NCI-H1105 treated with DMSO at 0.1 percent for 48 hours (cell line): ENCODE measurements at regions not wholly inside any gene's neighbourhood (a gene's known extent, or its start where the extent isn't known, plus 50 kb on each side); places are given as distances from the start of the nearest gene placed in this dataset.

Experiments
- DNase-seq: peaks from one replicate; lab custom pipeline; 2025; lab: John Stamatoyannopoulos, UW

DNA sequence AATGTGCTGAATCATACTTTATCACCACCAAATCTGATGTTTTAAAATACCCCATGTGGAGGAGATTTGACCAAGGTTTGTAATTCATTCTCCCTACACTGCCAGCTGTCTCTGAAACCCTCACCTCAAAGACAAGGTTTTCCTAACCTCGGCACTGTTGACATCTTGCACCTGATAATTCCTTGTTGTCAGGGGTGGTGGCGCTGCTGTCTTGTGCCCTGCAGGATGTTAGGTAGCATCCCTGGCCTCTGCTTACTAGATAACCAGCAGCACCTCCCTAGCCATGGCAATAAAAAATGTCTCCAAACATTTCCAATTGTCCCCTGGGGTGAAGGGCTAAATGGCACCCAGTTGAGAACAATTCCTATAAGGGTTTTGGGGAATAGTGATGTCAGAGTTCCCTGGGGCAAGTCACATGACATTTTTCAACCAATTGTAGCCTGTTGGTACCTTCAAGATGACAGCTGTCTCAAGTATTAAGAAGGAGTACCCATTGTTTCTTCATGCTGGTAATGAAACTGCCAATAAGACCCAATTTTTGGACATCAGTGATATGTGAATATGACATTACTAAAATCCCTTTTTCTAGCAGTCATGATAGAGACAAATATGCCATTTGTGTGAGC lies 160.6 kb upstream of the PLCXD3 start:
- DNase-seq: no peak

DNA sequence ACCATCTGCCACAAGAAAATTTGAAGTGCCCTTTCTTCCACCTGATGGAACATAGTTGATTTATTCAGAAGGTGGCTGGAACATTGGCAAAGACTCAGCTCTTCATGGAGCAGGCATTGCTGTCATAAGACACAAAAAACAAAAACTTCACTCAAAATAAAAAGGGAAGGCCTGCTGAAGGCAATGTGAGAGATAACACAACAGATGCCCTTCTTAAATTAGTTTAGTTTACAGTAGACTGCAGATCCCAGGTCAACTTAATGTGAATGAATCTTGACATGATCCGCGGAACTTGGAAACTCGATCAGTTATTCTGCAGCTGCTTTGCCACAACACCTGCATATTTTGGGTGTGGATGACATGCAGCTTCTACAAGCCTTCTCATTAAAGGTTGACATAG lies 159.8 kb upstream of the PLCXD3 start:
- no peak for DNase-seq

DNA sequence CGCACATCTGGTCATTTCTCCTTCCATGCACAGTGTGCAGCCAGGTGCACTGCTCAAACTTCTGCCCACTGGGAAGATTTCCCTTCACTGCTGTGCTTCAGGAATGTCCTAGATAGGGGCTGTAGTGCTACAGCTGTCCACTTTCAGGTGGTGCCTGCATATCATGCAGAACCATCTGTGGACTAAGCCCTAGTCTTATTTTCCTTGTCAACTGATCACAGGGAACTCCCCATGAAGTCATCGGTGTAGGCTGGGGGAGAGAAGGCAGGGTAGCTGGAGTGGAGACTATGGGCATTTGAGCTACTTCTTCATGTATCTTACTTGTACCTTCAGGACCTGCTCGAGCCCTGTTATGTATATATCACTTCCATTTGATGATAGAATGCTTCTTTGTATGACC lies 150.9 kb upstream of the PLCXD3 start:
- no peak for DNase-seq

DNA sequence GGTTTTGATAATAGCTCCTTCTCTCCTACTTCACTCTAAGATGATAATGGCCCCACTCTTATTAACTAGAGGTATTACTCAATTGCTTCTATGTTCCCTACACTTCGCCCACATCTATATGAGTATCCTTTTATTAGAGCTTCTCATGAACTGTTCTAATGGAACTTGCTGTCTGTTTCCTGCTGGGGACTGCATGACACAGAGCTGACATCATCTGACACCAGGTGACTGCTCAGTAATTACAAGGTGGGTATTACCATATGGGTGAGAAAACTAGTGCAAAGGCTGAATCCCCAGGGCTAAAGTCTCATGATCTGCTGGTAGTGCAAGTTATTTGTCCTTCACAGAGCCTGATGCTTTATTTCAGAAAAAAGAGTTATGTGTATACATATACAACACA lies 146.2 kb upstream of the PLCXD3 start:
- no peak for DNase-seq

DNA sequence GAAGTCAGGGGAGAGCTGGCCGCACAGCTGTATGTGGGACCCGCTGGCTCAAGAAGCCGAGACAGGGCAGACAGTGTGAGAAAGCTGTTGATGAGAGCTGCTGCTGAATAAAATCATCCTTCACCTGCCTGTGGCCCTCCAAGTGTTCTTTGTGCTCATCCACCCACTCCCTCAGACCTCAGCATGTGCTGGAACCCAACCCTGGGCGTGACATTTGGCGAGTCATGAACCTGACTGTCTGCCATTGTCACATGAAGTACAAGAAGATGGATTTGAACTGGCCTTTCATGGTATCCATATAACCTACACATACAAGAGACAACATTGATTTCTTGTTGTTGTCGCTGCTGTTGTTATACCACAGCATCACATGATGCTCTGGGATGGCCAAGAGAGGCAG lies 139.7 kb upstream of the PLCXD3 start:
- no peak for DNase-seq

DNA sequence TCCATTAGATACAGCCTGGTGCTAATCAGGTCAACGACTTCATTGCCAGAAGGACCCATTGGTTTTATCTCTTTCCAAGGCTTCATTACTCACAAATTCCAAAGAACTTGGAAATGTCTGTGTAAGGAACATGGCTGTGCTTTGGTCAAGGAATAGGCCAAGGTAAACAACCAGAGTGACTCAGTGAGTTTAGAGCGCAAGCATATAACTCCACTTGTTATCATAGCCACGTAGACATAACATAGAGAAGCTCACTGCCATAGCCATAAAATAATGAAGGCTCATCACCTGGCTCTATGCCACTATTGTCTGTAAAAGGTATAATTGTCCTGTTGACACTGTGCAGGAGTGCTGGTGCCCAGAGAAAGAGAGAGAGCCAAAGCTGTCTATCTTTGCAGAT lies 139.3 kb upstream of the PLCXD3 start:
- no peak for DNase-seq

DNA sequence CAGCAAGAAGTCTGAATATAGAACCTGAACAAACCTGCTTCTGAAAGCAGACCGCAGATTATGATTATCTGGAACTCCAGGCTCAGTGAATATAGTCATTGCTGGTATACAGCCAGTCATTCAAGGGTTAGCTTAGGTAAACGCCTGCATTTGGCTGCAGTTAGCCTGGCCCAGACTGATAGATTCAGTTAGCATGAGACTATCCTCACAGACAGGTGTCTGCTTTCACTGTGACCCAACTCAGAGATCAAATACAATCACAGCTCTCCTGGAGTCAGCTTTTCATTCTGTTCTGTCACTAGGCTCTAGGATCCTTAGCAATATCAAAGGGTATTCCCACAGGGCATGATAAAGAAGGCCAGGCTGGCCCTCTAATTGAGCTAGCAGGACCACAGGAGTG lies 138.6 kb upstream of the PLCXD3 start:
- no peak for DNase-seq

DNA sequence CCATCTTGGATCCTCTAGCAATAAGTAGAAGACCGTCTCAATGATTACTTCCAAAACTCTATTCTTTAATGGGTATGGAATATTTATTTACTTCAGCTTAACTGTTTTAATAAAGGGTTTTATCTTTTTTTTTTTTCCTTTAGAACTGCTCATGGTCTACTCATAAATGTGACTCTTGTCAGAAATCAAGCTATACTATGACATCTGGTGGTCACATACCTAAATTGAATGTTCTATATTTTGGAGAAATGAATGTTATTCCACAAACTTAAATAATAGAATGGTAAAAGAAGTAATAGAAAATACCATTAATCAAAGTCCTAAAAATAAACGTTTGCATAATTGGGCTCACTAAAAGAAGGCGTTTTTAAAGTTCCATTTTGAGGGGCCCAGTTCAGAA lies 131.2 kb upstream of the PLCXD3 start:
- no peak for DNase-seq

DNA sequence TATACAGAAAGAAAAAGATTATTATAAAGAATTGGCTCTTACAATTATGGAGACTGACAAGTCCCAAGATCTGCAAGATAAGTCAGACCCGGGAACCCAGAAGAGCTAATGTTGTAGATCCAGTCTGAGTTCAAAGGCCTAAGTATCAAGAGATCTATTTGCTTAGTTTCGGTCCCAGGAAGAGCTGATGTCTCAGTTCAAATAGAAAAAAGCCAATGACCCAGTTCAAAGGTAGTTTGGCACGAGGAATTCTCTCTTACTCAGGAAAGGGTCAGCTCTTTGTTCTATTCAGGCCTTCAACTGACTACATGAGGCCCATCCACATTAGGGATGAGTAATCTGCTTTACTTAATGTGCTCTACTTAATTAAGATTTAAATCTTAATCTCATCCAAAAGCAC lies 128.3 kb upstream of the PLCXD3 start:
- DNase-seq: no peak

DNA sequence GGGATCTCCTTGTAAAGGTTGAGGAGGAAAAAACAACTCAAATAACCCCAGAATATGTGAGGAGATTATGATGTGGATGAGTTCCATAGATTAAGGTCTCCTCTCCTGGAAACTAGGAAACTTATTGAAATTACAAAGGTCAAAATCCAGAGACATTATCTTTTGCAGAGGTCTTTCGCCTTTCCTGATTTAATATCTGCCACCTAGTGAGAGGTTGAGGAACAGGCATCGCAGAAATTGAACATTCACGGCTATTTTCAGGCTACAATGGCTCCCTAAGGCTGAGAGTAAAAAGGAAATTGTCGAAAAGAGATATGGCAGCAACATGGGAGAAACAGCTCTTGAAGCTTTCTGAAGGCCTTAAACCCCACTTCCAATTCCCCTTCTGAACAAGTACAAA lies 127.5 kb upstream of the PLCXD3 start:
- DNase-seq: no peak

DNA sequence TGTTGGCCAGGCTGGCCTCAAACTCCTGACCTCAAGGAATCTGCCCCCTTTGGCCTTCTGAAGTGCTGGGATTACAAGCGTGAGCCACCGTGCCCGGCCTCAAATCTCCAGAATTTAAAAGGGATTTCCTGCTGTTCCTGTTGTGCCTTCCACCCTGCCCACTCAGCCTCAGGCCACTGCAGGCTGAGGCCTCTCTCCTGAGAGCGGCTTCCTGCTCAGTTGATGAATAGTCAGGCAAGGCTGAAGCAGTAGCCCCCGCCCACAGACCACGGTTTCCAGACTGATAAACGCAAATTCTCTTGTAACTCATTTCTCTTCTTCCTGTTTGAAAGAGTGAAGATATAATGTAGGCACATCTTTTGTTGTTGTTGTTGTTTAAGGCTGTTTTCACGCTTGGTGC lies 127.0 kb upstream of the PLCXD3 start:
- DNase-seq: no peak

DNA sequence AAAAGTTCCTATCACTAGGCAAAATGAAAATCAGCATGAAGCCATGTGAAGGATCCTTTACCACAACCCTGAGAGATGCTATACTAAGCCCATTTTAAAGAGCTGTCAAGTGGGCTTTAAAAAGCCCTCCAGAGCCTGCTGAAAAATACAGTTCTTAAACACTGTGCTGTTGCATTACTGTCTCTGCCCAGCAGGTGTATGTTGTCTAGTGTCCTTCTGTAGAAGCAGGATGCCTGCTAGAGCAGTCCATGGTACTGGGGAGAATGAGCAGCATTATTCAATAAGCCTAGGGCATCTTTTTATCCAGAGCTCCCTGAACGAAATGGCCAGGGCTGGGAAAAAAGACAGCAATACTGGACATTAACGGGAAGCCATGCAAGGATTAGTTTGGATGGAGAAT lies 126.2 kb upstream of the PLCXD3 start:
- peak; percentile 13 for DNase-seq

DNA sequence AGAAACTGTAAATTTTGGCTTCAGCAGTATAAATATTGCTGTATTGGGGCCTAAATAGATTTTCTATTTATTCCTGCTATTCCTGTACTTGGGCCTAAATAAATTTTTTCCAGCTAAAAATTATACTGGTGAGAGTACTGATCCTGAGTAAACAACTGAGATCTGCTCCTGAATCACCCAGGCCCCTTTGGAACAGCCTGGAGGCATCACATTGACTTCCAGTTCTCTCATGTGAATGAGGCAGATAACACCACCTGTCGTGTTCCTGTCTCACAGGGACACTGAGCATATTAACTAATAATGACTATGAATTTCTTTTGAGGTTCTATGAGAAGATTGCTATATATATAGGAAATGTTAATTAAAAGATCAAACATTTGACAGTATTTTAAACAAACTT lies 119.5 kb upstream of the PLCXD3 start:
- no peak for DNase-seq

DNA sequence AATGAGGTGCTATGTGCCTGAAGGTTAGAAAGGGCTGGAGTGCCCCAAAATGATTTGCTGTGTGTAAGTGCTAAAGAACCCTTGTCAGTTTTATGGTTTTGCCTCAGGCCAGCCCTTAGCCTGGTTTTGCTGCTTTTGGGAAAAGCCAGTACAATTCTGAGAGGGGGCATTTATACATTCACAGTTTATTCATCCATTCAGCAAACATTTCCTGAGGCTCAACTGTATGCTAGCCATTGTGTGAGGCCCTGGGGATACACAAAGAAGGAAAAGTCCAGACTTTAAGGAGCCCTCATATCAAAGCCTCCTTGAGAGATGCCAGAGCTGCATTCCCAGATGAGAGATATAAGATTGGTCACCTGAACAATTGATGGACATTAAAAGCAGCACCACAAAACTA lies 115.2 kb upstream of the PLCXD3 start:
- DNase-seq: no peak

DNA sequence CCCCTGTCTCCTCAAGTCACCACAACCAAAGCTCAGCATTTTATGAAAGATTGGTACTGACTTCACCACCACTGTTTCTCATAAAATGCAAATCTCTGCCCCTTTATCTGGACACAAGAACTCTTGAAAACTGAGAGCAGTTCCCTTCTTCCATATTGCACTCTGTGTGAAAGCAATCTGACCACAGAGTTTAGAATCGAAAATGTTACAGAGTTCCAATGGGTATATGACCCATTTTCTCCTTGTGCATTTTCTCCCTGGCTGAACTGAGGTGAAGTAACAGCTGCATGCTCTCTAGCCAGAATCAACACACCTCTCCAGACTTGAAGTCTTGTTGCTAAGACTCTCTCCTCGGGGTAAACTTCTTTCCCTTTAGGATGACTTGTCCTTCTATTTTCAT lies 111.0 kb upstream of the PLCXD3 start:
- no peak for DNase-seq

DNA sequence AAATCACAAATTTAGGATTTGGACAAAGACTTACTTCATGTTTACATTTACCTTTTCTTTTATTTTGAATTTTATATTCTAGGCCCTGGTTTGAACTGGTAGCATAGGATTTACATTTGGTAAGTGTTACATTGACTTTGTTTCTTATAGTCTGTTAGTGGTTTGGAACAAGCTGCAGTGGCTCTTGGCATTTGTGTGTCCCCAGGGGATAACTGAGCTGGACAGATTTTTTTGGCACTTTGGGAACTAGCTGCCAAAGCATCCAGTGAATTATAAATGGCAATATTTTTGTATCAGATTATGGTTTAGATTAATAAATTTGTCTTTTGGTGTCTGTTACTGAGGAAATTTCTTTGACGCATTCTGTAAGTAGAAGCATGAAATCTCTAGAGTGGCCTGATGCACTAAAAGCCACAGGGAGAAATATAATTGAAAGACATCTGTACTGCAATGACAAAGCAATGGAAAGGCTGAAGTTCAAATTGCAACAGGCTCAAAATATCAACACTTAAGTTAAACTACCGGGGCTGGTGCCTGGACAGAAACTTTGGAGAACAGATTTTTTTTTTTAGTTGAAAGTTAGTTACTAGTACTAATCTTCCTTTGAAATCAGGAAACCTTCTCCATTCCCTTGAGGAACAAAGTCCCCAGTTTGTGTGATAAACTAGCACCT lies 107.6 kb upstream of the PLCXD3 start:
- DNase-seq: no peak

DNA sequence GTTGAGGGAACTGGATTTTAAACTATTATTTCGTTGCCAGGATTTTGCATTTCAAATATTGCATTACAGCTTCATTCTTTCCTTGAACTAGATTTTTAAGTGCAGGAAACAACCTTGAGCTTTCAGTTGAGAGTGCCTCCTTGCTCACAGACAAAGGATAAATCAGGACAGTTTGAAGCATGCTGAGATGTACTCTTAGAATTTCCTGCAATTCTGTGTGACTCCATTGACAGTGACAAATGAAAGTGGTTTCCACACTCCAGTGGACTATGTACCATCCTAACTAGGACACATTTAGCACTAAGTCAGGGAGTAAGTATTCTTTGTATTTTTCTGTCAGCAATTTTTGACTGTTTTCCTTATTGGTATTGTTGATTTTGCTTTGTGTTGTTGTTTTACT lies 100.0 kb upstream of the PLCXD3 start:
- DNase-seq: no peak

DNA sequence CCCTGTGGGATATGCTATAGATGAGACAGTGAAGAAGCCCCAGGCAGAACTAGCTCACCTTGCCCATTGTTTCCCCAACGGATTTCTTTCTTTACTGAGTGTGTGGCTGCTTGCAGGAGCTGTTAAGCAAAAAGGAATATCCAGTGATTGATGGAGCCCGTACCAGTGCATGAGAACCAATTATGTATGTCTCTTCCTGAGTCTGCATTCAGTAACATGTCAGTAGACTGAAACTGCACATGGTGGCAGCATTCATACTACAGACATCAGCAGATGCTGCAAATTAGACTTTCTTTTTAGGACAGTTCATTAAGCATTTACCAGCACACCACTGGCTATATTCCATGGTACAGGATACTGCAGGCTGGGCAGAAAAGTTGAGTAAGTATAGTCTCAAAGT lies 90.3 kb upstream of the PLCXD3 start:
- DNase-seq: no peak

DNA sequence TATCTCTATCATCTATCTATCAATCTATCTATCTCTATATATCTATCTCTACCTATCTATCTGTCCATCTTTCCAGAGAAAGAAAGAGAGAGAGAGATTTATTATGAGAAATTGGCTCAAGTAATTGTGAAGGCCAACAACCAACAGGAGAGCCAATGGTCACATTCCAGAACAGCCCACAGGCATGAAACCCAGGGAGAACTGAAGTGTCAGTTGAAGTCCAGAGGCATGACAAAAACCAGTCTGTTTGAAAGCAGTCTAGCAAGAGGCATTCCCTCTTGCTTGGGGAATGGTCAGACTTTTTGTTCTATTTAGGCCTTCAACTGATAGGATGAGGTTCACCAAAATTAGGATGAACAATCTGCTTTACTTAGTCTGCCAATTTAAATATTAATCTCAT lies 87.6 kb upstream of the PLCXD3 start:
- DNase-seq: no peak

DNA sequence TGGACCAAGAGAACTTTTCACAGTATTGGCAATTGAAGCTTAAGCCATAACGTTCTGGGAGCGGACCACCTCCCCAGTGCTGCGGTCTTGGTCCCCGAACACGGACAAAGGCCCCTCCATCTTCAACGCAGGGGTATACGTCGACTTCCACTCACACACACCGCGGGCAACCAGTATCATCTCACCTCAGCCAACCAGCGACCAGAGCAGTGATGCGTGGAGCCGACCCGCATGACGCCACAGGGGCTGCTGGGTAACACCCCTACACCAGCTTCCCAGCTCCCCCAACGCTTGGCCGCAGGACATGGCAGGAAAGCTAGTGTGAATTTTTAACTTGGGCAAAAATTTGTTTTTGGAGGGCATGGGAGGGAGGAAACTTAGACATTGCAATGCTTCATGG lies 77.3 kb upstream of the PLCXD3 start:
- DNase-seq: no peak

DNA sequence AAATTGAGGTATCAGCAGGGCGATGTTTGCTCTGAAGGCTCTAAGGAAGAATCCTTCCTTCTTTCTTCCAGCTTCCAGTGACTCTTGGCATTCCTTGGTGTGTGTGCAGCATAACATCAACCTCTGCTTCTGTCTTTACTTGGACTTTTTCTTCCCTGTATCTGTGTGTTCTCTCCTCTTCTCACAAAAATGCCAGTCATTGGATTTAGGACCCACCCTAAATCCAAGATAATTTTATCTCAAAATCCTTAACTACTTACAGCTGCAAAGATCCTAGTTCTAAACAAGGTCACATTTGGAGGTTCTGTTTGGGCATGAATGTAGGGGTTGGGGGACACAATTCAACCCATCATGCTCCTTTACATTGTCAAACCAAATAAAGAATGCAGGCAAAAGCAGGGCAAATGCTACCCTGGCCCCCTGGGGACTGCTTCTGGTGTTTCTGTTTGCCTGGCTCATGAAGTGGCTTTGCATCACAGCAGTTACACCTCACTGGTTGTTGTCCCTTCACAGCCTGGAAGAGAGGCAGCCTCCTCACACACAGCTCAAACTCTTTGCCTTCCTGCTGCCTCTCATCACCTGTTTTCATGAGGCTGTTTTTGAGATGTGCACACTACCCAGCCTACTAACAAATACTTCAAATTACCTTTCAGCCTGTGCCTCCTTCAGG lies 64.8 kb upstream of the PLCXD3 start:
- DNase-seq: no peak

DNA sequence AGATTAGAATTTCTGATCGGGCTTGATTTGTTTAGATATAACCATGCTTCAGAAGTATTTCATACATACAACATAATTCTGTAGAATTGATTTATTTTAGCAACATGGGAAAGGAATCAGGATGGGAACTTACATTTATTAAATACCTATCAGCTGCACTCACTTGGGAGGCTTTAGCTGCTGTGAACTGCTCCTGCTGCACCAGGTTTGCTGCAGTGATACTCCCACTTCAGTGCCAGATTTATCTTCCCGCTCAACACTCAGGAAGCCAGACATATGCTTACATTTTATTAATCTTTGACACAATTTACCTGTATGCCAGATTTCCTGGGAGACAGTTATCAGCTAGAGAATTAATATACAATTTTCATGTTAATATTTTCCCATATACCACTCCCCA lies 64.0 kb upstream of the PLCXD3 start:
- no peak for DNase-seq
